NCI-H187 treated with DMSO at 0.1 percent for 48 hours (cell line): ENCODE measurements at regions not wholly inside any gene's neighbourhood (a gene's known extent, or its start where the extent isn't known, plus 50 kb on each side); places are given as distances from the start of the nearest gene placed in this dataset.
"Not testable (repeated sequence)": the region's sequence is repeated elsewhere in the genome, so short reads cannot be mapped to it uniquely, and the experiment has no call there.

Experiments
- DNase-seq: peaks from one replicate; lab custom pipeline; 2025; lab: John Stamatoyannopoulos, UW

DNA sequence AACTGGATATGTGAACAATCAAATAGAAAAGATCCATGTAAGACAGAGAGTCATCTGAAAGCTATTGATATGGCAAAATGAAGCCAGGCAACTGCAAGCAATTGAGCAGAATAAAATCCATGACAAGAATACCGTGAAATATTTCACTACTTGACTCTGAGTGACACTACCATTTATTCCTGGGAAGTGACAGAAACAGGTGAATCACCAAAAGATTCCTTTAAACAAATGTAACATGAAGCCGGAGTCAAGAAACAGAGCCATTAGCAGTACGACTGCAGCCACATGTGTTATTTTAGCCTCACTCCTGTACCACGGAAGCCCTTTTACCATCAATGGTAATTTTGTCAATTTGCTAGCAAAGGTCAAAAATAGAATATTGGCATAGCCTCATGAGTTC, 197.7 kb upstream of the POT1 start:
- DNase-seq = no peak

DNA sequence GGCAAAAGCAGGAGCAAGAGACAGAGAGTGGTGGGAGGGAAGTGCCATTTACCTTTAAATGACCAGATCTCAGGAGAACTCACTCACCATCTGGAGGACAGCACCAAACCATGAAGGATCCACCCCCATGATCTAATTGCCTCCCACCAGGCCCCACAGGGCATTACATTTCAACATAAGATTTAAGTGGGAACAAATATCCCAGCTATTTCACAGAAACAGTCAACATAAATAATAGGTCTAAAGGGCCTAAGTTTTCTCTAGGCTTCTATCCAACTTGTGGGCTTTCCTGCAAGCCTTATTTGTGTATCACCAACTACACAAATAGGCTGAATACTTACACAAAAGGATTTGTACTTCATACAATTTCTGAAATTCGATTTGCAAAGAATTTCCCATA, 196.8 kb upstream of the POT1 start:
- no peak for DNase-seq

DNA sequence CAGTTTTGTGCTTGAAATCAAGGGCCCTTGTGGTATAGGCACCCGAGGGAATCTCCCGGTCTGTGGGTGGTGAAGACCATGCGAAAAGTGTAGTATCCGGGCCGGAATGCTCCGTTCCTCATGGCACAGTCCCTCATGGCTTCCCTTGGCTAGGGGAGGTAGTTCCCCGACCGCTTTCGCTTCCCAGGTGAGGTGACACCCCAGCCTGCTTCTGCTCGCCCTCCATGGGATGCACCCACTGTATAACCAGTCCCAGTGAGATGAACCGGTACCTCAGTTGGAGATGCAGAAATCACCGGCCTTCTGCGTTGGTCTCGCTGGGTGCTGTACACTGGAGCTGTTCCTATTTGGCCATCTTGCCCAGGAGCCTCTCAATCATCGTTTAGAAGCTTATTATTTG, 195.7 kb upstream of the POT1 start:
- DNase-seq = no peak

DNA sequence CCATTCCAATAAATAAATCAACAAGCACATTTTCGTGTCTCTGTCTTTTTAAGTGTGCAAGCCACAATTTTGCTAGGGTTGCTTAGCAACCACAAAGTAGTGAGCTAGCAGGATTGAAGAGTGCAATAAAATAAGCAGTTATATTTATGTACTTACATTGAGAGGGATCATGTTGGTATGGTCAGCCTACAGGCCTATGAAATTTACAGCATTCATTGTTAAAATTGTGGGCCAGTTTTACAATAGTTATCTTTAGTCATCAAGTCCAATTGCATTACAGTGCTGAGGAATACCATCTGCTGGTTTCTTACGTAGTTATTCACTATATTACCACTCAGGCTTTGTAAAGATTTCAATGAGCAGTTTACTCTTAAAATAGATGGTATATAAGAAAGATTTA, 192.5 kb upstream of the POT1 start:
- DNase-seq = peak; percentile 52

DNA sequence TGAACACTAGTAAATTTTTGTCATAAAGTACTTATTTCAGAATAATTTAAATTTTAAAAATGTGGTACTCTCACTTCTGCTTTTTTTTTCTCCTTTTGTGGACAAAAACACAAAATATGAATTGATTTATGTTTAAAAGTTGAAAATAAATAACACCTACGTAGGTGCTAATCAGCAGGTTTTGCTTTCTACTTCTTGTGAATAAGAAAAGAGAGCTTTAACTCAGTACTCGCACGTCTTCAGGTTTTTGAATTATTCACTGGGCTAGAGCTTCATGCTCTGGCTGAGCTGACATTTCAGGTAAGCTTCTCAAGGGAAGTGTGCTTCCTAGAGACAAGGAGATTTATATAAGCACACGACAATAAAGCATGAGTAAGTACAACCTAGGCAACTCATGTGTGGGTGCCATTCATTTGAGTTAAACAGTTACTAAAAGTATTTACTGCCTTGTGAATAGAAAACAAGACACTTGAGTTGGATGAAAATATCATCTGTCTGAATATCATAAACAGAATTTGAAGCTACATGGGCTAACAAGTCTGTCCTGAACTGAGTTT, 190.0 kb upstream of the POT1 start:
- DNase-seq = no peak

DNA sequence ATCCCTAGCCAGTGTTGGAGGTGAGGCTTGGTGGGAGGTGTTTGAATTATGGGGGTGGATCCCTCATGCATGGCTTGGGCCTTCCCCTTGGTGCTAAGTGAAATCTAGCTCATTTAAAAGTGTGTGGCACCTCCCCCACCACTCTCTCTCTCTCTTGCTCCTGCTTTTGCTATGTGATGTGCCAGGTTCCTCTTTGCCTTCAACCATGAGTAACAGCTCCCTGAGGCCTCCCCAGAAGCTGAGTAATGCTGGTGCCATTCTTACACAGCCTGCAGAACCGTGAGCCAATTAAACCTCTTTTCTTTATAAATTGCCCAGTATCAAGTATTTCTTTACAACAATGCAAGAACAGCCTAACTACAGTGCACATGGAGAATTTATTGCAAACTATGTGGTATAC, 188.8 kb upstream of the POT1 start:
- DNase-seq = no peak

DNA sequence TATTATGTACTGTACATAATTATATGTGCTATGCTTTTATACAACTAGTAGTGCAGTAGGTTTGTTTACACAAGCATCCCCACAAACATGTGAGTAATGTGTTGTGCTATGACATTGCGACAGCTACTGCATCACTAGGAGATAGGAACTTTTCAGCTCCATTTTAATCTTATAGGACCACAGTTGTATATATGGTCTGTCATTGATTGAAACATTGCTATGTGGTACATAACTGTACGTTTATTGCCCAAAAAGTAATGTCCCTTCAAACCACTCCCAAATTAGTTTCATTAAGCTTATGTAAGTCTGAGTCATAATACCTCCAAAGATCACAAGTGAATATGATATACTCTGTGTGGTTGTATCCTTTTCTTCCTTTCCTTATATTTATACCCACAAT, 183.2 kb upstream of the POT1 start:
- DNase-seq = no peak

DNA sequence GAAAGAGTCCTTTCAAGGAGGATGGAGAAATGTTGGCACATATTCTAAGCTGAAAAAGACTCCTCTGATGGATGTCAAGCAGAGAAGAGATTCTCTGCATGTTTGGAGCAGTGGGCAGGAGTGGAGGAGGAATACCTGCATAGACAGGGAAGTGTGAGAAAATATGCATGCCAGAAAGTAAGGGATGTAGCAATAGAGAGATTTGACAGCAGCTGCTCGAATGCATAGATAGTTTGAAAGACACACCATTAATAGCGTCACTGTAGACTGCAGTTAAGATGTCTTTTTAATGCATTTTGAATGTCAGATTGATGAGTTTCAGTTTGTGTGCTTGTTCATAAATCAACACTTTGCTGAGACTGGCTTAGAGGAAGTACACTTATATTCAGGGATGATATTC, 169.9 kb upstream of the POT1 start:
- DNase-seq = no peak

DNA sequence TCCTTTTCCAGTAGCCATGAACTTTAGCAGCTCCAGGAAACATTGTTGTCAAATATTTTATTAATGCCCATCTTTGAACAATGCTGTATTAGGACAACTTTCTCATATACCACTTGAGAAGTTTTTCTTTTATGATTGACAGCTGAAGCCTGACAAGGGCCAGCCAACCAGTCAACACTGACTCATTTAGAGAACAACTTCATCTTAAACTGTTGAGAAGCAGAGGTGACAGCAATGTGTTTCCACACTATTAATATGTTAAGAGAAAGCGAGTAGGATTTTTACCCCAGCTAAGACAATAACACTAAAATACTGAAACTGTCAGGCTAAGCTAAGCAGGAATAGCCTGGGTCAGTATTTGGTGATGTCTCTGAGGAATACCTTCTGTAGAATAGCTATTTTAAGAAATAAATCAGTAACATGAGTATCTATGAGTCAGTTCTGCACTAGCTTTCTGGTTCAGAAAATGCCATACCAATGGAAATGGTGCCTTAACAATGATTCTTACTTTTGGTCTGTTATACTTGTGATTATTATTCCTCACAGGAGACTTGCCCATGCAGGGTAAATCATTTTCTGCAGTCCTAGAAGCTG, 168.8 kb upstream of the POT1 start:
- DNase-seq = no peak

DNA sequence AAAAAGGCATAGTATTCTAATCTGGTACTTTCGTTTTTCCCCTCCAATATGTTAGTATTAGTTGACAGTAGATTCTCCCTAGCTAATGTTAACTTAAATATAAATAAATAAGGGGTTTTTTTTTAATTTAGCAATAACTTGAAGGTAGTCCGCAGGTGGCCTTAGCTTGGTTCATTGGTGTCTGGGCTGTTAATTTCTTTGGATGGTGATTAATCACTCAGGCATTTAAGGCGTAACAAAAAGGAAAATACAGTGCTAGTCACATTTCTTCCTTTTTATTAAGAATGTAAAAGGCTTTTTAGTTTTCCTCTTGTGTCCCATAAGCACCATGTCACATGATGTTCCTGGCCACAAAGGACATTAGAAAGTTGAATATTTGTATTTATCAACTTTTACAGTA, 161.0 kb upstream of the POT1 start:
- DNase-seq = no peak

DNA sequence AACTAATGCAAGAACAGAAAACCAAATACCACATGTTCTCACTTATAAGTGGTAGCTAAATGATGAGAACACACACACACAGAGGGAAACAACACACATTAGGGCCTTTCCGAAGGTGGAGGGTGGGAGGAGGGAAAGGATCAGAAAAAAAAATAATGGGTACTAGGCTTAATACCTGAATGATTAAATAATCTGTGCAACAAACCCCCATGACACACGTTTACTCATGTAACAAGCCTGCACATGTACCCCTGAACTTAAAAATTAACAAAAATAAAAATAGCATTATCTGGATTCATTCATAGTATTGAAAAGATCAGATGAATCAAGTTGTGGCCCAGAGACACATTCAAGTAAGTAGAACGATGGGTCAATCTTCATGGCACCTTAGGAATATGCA, 159.5 kb upstream of the POT1 start:
- DNase-seq = no peak

DNA sequence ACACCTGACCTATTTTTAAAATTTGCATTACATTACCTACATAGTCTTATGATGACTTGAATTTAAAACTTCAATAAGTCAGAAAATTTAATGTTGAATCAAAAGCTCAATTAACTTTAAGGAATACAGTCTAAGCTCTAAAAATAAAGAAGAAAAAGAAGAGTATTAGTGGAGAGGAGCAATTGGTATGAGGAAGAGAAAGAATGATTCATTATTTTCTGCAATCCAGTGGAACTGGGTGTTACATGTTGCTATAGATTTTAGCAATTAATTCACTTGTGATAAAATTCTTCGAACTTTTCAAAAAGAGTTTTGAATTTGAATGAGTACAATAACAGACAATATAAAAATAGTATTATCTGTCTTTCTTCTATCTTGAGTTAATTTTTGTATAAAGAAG, 158.9 kb upstream of the POT1 start:
- DNase-seq = no peak

DNA sequence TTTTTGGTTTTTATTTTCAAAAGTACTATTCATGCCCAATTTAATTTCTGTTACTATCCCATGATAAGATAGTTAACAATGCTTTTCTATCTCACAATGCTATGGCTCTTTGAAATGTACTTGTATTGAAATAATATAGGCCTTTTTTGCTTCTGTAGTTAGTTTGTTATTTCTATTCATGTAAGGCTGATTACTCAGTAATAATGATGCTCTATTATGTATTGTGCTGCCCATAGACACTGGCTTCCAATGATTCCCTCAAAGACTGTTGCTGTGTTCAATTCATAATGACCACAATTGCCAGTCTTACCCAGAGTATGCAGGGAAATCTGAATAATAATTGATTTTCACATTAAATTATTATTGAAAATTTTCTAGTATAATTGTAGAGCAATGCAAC, 155.5 kb upstream of the POT1 start:
- no peak for DNase-seq

DNA sequence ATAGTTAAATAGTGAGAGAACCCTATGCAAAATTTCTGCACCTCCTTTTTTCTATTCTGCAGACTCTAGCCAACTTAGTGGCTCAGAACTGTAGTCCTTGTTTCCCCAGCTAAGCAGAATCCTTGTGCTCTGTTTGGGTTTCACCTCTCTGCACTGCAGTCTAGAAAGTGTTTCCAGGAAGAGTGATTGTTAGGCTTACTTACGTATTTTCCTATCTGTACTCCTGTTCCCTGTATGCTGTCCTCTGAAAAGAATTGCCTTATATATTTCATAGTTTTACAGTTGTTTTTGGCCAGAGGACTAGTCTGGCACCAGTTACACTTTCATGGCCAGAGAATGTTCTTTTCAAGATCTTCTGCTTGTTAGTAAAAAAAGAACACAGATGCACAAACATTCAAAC, 154.6 kb upstream of the POT1 start:
- DNase-seq = no peak

DNA sequence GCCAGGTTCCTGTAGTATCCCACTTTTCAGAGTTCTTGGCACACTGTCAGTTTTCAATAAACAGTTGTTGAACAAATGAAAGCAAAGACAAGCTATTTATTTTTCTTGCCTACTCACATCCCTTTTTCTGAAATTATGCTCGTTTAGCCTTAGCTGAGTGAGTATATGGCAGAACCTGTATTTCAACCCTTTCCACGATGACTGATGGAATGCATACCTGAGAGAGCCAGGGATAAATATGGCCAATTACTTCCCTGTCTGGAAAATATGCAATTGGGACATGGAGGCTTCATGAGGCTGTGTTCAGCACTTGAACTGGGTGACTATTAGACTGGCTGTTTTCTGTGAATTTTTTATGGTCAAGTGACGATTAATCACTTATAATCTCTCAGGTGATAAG, 144.5 kb upstream of the POT1 start:
- no peak for DNase-seq

DNA sequence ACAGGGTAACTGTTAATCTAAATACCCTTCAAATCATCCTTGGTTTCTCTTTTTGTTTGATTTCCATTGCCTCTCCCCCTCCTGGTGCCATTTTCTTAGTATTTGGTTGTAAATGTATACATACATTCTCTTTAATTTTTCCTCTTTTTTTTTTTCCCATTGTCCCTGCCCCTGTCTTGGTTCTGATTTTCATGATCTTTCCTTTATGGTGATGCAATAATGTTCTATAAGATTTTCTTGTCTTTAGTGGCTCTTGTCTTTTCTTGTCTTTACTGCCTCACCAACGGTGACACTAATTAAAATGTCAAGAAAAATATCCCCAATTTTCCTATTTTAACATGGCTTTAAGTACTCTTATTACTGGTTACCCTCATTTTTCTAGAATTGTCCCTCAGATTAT, 135.9 kb upstream of the POT1 start:
- no peak for DNase-seq

DNA sequence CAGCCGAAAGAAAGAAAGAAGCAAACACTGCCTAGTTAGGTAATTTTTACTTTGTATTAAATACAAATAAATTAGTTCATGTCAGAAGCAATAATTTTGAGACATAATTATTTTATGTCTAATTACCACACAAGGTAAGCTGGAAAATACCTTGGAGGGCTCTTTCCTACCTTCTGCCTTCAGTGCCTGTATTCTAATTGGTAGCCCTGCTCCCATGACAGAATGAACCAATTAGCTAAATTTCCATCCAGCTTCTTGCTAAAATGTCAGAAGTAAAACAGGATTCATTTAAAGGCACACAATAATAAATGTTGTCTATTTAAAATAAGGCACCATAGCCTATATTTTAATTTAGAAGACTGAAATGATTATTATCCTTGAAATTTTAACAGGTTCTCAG, 135.4 kb upstream of the POT1 start:
- no peak for DNase-seq

DNA sequence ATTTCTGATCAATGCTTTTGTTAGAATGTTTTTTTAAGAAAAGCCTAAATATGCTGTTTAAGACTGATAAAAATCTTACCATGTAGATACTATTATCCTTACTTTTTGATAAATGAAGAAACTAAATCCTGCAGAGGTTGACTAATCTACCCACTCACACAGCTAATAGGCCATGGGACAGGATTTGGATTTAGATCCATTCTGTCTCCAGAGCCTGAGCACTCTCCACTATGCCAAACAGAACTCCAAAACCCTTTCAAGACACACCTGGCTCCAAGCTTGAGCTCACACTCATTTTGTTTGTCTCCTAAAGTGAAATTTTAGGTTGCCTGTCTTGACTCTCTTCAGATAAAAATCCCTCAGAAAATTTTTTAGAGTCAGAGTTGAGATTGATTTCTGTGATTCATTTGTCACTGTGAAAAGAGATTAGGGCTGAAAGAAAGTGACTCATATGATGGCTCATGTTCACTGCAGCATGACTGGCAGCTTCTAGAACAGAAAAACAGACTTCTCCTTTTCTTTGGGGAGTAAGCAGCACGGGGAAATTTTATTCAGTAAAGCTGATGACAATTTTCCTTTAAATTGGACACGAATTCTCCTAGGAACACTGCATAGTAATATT, 132.3 kb upstream of the POT1 start:
- no peak for DNase-seq

DNA sequence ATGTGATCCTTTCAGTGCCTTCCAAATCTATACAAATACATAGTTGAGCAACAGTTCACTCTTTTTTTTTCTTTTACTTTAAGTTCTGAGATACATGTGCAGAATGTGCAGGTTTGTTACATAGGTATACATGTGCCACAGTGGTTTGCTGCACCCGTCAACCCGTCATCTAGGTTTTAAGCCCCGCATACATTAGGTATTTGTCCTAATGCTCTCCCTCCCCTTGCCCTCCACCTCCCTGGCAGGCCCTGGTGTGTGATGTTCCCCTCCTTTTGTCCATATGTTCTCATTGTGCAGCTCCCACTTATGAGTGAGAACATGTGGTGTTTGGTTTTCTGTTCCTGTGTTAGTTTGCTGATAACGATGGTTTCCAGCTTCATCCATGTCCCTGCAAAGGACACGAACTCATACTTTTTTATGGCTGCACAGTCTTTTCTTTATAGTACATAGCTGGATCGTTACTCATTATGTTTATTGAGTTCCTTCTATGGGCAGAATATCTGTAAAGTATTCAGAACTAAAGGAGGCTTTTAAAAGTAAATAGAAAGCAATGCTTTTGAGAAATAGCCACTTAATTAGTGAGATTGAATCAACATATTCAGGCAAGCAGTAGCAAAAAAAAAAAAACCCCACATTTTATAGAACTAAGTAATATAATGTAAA, 131.6 kb upstream of the POT1 start:
- not testable (repeated sequence) for DNase-seq

DNA sequence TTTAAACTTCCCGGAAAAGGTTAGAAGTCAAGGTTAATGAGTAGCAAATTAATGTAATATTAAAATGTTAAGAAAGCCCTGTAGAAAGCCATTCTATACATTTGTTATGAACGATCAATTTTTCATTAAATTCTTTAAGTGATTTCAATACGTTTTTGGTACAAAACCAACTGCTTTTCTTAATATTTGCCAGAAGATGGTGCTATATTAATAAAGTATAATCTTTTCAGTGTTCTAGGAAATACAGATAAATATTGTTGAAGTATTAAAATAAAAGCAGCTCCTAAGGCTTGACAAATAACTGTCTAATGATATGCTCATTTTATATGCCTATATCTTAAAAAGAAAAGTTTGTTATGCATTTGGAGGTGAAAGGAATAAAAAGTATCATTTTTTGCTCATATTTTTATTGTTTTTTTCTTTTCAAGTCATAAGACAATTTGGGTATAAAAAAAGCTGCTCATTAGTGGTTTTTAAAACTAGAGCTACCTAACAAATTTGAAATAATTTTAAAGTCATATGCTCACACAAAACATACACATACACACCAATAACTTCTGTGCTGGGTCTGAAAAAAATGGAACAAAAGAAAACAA, 130.3 kb upstream of the POT1 start:
- DNase-seq = no peak

DNA sequence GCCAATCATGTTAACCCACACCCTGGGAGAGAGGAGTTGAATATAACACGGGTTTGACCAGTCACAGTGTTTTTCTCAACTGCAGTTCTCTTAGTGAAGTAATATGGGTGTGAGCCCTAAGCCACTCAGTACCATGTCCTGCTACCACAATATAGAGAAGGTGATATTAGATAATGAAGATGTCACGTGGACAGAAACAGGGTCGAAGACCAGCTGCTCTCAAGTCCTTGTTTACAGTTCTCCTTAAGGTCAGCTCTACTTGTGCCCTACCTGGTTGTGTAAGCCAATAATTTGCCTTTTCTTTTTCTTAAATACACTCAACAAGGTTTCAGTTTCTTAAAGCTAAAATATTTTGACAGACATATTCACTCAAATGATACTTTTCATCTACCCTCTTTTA, 128.3 kb upstream of the POT1 start:
- no peak for DNase-seq

DNA sequence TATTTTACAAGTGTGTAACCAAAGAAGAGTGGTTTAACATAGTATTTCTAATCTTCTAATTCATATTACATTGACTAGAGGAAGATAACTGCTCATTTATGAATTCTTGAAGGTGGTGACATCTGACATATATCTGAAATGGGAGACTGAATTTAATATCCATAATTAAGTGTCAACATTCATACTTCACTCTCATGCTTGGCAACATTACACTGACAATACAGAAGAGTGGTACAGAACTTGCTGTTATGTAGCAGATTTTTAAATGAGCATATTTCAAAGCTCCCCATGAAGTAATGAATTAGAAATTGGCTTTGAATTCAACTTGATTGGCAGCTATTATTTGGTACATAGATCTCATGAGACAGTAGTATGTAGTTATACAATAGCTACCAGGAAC, 125.8 kb upstream of the POT1 start:
- DNase-seq = no peak

DNA sequence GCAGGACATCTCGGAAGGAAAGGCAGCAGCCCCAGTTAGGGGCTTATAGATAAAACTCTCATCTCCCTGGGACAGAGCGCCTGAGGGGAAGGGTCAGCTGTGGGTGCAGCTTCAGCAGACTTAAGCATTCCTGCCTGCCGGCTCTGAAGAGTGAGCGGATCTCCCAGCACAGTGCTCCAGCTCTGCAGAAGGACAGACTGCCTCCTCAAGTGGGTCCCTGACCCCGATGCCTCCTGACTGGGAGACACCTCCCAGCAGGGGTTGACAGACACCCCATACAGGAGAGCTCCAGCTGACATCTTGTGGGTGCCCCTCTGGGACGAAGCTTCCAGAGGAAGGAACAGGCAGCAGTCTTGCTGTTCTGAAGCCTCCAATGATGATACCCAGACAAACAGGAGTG, 117.1 kb upstream of the POT1 start:
- DNase-seq = no peak
